DOHH2 (cell line): ENCODE measurements at regions not wholly inside any gene's neighbourhood (a gene's known extent, or its start where the extent isn't known, plus 50 kb on each side); places are given as distances from the start of the nearest gene placed in this dataset.

Experiments
- EZH2phosphoT487 ChIP-seq: fragments of 200-600 bp; sonication (generic); IDR thresholded peaks from 2 replicates; pipeline ENCODE4 v1.6.1; 2017; ENCODE audit warnings: borderline replicate concordance, mild to moderate bottlenecking, antibody characterized with exemption, low read length, moderate library complexity, mixed read lengths
- TF ChIP-seq, protein P1 (sequence below): fragments of 200-600 bp; sonication (generic); IDR thresholded peaks from one replicate; pipeline ENCODE4 v1.5.1; 2014; ENCODE audit warnings: antibody characterized with exemption, mild to moderate bottlenecking, low read depth, low read length; ENCODE audit not compliant: poor library complexity, severe bottlenecking

GRCh38 chr1:81467383-81467782, 333.4 kb upstream of the ADGRL2 start:
- TF ChIP-seq, protein P1, sequence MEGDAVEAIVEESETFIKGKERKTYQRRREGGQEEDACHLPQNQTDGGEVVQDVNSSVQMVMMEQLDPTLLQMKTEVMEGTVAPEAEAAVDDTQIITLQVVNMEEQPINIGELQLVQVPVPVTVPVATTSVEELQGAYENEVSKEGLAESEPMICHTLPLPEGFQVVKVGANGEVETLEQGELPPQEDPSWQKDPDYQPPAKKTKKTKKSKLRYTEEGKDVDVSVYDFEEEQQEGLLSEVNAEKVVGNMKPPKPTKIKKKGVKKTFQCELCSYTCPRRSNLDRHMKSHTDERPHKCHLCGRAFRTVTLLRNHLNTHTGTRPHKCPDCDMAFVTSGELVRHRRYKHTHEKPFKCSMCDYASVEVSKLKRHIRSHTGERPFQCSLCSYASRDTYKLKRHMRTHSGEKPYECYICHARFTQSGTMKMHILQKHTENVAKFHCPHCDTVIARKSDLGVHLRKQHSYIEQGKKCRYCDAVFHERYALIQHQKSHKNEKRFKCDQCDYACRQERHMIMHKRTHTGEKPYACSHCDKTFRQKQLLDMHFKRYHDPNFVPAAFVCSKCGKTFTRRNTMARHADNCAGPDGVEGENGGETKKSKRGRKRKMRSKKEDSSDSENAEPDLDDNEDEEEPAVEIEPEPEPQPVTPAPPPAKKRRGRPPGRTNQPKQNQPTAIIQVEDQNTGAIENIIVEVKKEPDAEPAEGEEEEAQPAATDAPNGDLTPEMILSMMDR = no peak
- TF ChIP-seq EZH2phosphoT487 = no peak
